H9 (cell line): ENCODE measurements at regions not wholly inside any gene's neighbourhood (a gene's known extent, or its start where the extent isn't known, plus 50 kb on each side); places are given as distances from the start of the nearest gene placed in this dataset.

Experiments used
- DNase-seq: peaks from one replicate; pipeline ENCODE4 v3.0.0-alpha.2; 2017
- H2AFZ ChIP-seq: one replicate; pipeline ENCODE4 v1.6.1; 2013; ENCODE audit warnings: mild to moderate bottlenecking, low read length, control low read depth, moderate library complexity
- H2AK5ac ChIP-seq: 2 replicates; pipeline ENCODE4 v1.6.1; 2013; ENCODE audit warnings: low read length, control low read depth, mixed read lengths; ENCODE audit not compliant: insufficient read length
- H2BK120ac ChIP-seq: one replicate; pipeline ENCODE4 v1.6.1; 2013; ENCODE audit warnings: low read depth, mild to moderate bottlenecking, low read length, control low read depth, inconsistent platforms; ENCODE audit not compliant: poor library complexity, severe bottlenecking
- H2BK12ac ChIP-seq: 2 replicates; pipeline ENCODE4 v1.6.1; 2013; ENCODE audit warnings: low read length, control low read depth, mixed read lengths, low read depth; ENCODE audit not compliant: insufficient read length
- H2BK15ac ChIP-seq: 2 replicates; pipeline ENCODE4 v1.6.1; 2013; ENCODE audit warnings: low read depth, low read length, control low read depth
- H2BK20ac ChIP-seq: one replicate; pipeline ENCODE4 v1.6.1; 2013; ENCODE audit warnings: low read depth, mild to moderate bottlenecking, low read length, control low read depth, inconsistent platforms; ENCODE audit not compliant: poor library complexity, severe bottlenecking
- H2BK5ac ChIP-seq: 2 replicates; pipeline ENCODE4 v1.6.1; 2013; ENCODE audit warnings: low read length, control low read depth, mixed read lengths; ENCODE audit not compliant: insufficient read length
- H3K14ac ChIP-seq: 2 replicates; pipeline ENCODE4 v1.6.1; 2013; ENCODE audit warnings: low read length, control low read depth; ENCODE audit not compliant: insufficient read depth
- H3K18ac ChIP-seq: 2 replicates; pipeline ENCODE4 v1.6.1; 2013; ENCODE audit warnings: low read depth, mild to moderate bottlenecking, mixed read lengths, low read length, control low read depth; ENCODE audit not compliant: insufficient read length
- H3K23ac ChIP-seq: 2 replicates; pipeline ENCODE4 v1.6.1; 2013; ENCODE audit warnings: low read length, control low read depth, mixed read lengths, low read depth; ENCODE audit not compliant: insufficient read length
- H3K23me2 ChIP-seq: 2 replicates; pipeline ENCODE4 v1.6.1; 2013; ENCODE audit warnings: low read depth, mild to moderate bottlenecking, mixed read lengths, low read length, control low read depth; ENCODE audit not compliant: insufficient read length, poor library complexity, severe bottlenecking
- H3K27ac ChIP-seq: 2 replicates; pipeline ENCODE4 v1.5.1; 2013; ENCODE audit warnings: low read length, control low read depth, mixed read lengths, low read depth; ENCODE audit not compliant: insufficient read length
- H3K27me3 ChIP-seq: 2 replicates; pipeline ENCODE4 v1.6.1; 2013; ENCODE audit warnings: low read length, control low read depth, inconsistent platforms; ENCODE audit not compliant: insufficient read depth
- H3K4ac ChIP-seq: 2 replicates; pipeline ENCODE4 v1.6.1; 2013; ENCODE audit warnings: low read depth, mild to moderate bottlenecking, control low read depth, inconsistent platforms, low read length, moderate library complexity
- H3K4me1 ChIP-seq: 2 replicates; pipeline ENCODE4 v1.6.1; 2013; ENCODE audit warnings: low read length, control low read depth, inconsistent platforms; ENCODE audit not compliant: insufficient read depth
- H3K4me2 ChIP-seq: 2 replicates; pipeline ENCODE4 v1.6.1; 2013; ENCODE audit warnings: low read length, control low read depth, mixed read lengths; ENCODE audit not compliant: insufficient read length, insufficient read depth
- H3K56ac ChIP-seq: 2 replicates; pipeline ENCODE4 v1.6.1; 2013; ENCODE audit warnings: low read depth, mild to moderate bottlenecking, mixed read lengths, low read length, control low read depth; ENCODE audit not compliant: insufficient read length
- H3K79me1 ChIP-seq: 2 replicates; pipeline ENCODE4 v1.6.1; 2013; ENCODE audit warnings: low read depth, mild to moderate bottlenecking, moderate library complexity, low read length, control low read depth, inconsistent platforms; ENCODE audit not compliant: insufficient read depth, poor library complexity, severe bottlenecking
- H3K79me2 ChIP-seq: 2 replicates; pipeline ENCODE4 v1.6.1; 2013; ENCODE audit warnings: low read length, control low read depth, inconsistent platforms; ENCODE audit not compliant: insufficient read depth
- H3K9ac ChIP-seq: 2 replicates; pipeline ENCODE4 v1.6.1; 2013; ENCODE audit warnings: low read length, control low read depth, mixed read lengths; ENCODE audit not compliant: insufficient read length; ENCODE audit errors: extremely low read depth
- H3K9me3 ChIP-seq: one replicate; pipeline ENCODE4 v1.6.1; 2013; ENCODE audit warnings: low read depth, low read length, inconsistent platforms; ENCODE audit not compliant: control insufficient read depth
- H3T11ph ChIP-seq: one replicate; pipeline ENCODE4 v1.6.1; 2013; ENCODE audit warnings: mild to moderate bottlenecking, low read length, control low read depth, inconsistent platforms
- H4K20me1 ChIP-seq: one replicate; pipeline ENCODE4 v1.6.1; 2013; ENCODE audit not compliant: control insufficient read depth, insufficient read length, insufficient read depth
- H4K5ac ChIP-seq: 2 replicates; pipeline ENCODE4 v1.6.1; 2013; ENCODE audit warnings: low read depth, mild to moderate bottlenecking, mixed read lengths, low read length, control low read depth; ENCODE audit not compliant: insufficient read length
- H4K8ac ChIP-seq: replicated peaks from 2 replicates; pipeline ENCODE4 v1.6.1; 2013; ENCODE audit warnings: low read length, control low read depth, mixed read lengths, low read depth; ENCODE audit not compliant: insufficient read length
- H4K91ac ChIP-seq: 2 replicates; pipeline ENCODE4 v1.6.1; 2013; ENCODE audit warnings: low read depth, mild to moderate bottlenecking, moderate library complexity, mixed read lengths, low read length, control low read depth; ENCODE audit not compliant: insufficient read length
- H3K27ac Mint-ChIP-seq, 3 experiments: 2 replicates in 2 of 3; 3 replicates in 1 of 3; pipeline ENCODE4 v1.8.0; 2020 to 2021; ENCODE audit warnings: mixed read lengths in 3 of 3, mild to moderate bottlenecking in 1 of 3, moderate library complexity in 1 of 3
- H3K27me3 Mint-ChIP-seq: 2 replicates; pipeline ENCODE4 v1.8.0; 2021; ENCODE audit warnings: low read depth, mild to moderate bottlenecking, moderate library complexity, mixed read lengths
- H3K36me3 Mint-ChIP-seq, 3 experiments: 2 replicates in 2 of 3; 3 replicates in 1 of 3; pipeline ENCODE4 v1.8.0; 2020 to 2021; ENCODE audit warnings: low read depth in 3 of 3, mixed read lengths in 3 of 3; ENCODE audit not compliant: insufficient read depth in 1 of 3
- H3K4me1 Mint-ChIP-seq, 2 experiments: 2 replicates each; pipeline ENCODE4 v1.8.0; 2020; ENCODE audit warnings: mixed read lengths in 2 of 2
- H3K4me3 Mint-ChIP-seq, 2 experiments: 2 replicates in 1 of 2; 3 replicates in 1 of 2; pipeline ENCODE4 v1.8.0; 2020 to 2021; ENCODE audit warnings: mild to moderate bottlenecking in 2 of 2, mixed read lengths in 2 of 2, moderate library complexity in 1 of 2
- H3K9me3 Mint-ChIP-seq, 2 experiments: 2 replicates in 1 of 2; 3 replicates in 1 of 2; pipeline ENCODE4 v1.8.0; 2020; ENCODE audit warnings: mild to moderate bottlenecking in 2 of 2, mixed read lengths in 2 of 2, moderate library complexity in 1 of 2
- WGBS: extraction: QIAGEN DNeasy Blood & Tissue Kit; methylation state at CpG from one replicate; pipeline ENCODE4 v1.1.7; 2013; ENCODE audit warnings: missing lambda C conversion rate, low lambda C conversion rate, mixed read lengths; ENCODE audit not compliant: insufficient read length; ENCODE audit errors: extremely low coverage; 5-methylcytosine and 5-hydroxymethylcytosine counted together
- TF ChIP-seq, protein P1 (sequence below): fragments of 200-600 bp; sonication (generic); conservative IDR thresholded peaks from 3 replicates; pipeline ENCODE4 v1.8.0; 2021; ENCODE audit warnings: antibody characterized with exemption, mild to moderate bottlenecking

DNA sequence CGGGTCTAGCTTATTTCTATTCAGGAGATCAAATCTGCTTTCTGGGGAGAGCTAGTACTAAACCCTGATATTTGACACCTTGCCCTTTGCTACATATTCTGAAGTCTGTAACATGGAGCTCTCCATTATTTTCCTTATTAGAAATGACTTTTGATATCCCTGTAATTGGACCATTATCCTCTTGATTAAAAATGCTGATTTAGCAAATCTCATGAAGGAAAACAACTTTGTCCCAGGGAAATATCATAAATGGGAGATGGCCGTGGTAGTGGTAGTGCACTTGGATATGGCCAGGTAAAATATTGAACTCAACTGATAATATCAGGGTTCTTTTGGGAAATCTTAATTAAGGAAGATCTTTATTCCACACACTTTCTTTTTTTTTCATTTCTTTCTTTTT is 326.5 kb downstream of the RPRM start:
- no peak overlapping the region for H2AK5ac ChIP-seq
- no peaks in the 10 kb centered on the region; the same call in 1 of the 2 replicates for H3K27me3 ChIP-seq
- H2BK12ac ChIP-seq = no peak overlapping the region
- no peak overlapping the region for H2BK120ac ChIP-seq
- peaks cover 4 to 5% of the 10 kb centered on the region in 2 experiments; a peak in 3 of 5 replicates for H3K9me3 Mint-ChIP-seq
- H3K27ac Mint-ChIP-seq = no peak overlapping the region
- no peak overlapping the region for H3K56ac ChIP-seq
- H3K4ac ChIP-seq = no peak overlapping the region
- TF ChIP-seq, protein P1, sequence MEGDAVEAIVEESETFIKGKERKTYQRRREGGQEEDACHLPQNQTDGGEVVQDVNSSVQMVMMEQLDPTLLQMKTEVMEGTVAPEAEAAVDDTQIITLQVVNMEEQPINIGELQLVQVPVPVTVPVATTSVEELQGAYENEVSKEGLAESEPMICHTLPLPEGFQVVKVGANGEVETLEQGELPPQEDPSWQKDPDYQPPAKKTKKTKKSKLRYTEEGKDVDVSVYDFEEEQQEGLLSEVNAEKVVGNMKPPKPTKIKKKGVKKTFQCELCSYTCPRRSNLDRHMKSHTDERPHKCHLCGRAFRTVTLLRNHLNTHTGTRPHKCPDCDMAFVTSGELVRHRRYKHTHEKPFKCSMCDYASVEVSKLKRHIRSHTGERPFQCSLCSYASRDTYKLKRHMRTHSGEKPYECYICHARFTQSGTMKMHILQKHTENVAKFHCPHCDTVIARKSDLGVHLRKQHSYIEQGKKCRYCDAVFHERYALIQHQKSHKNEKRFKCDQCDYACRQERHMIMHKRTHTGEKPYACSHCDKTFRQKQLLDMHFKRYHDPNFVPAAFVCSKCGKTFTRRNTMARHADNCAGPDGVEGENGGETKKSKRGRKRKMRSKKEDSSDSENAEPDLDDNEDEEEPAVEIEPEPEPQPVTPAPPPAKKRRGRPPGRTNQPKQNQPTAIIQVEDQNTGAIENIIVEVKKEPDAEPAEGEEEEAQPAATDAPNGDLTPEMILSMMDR = no peak
- H4K91ac ChIP-seq = no peak overlapping the region
- no peak overlapping the region for H2BK15ac ChIP-seq
- H2BK20ac ChIP-seq = no peak overlapping the region
- no CpG with 5 or more reads among the region's 2 CpGs for WGBS
- no peaks in the 10 kb centered on the region for H3K79me1 ChIP-seq
- no peaks in the 10 kb centered on the region for H3K23me2 ChIP-seq
- H3K23ac ChIP-seq = no peak overlapping the region
- H3K36me3 Mint-ChIP-seq = no peaks in the 10 kb centered on the region; a peak in 1 of 7 replicates
- H3K4me1 ChIP-seq = no peaks in the 10 kb centered on the region
- no peak overlapping the region for H3K4me2 ChIP-seq
- no peak overlapping the region for H3K4me3 Mint-ChIP-seq
- H3K27ac ChIP-seq = no peak overlapping the region
- H4K20me1 ChIP-seq = no peaks in the 10 kb centered on the region
- no peaks in the 10 kb centered on the region for H3K79me2 ChIP-seq
- no peaks in the 10 kb centered on the region for H3K4me1 Mint-ChIP-seq
- no peak overlapping the region for H3K14ac ChIP-seq
- H3K9ac ChIP-seq = no peak overlapping the region
- no peak overlapping the region for H4K5ac ChIP-seq
- H4K8ac ChIP-seq = no peak overlapping the region
- no peak overlapping the region for H3K18ac ChIP-seq
- no peak for DNase-seq
- H2BK5ac ChIP-seq = no peak overlapping the region
- H2AFZ ChIP-seq = no peak overlapping the region
- no peak overlapping the region for H3T11ph ChIP-seq
- H3K9me3 ChIP-seq = no peaks in the 10 kb centered on the region
- no peaks in the 10 kb centered on the region for H3K27me3 Mint-ChIP-seq
